ENCODE measurements at regions not wholly inside any gene's neighbourhood (a gene's known extent, or its start where the extent isn't known, plus 50 kb on each side); places are given as distances from the start of the nearest gene placed in this dataset.

DNA sequence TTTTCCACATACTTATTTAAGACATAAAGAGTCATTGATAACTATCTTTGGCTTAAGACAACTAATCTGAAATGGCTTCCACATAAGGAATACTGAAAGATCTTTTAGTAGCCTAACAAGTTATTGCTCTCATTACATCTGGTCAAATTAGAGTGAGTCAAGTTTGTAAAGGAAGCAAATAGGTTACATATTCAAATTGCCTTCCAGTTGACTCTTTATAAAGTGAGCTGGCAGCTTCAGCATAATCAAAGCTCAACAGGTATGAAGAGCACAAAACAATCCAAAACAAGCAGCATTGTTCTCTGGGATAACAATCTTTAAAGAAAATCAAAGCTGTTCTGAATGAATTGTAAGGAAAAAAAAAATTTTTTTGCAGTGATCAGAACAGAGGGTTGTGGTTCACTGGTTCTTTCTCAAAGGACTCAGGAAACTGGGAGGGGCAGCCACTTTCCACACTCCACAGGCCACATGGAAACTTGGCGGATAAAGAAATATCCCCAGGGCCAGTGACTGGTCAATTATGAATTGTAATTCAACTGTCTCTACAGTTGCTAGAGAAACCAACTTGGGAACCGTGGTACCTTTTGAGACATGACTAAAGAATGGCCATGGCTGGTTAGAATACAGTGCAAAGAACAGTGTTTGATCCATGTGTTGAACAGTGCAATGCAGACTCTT, 369.3 kb upstream of the KCNH7 start:
- no peak overlapping the region for H3K4me3 ChIP-seq (ENCODE audit: insufficient read depth, low read depth, low read length)
- no peaks in the 10 kb centered on the region for H3K9me3 ChIP-seq (ENCODE audit: control insufficient read depth, low read length)
- no peaks in the 10 kb centered on the region for H3K36me3 ChIP-seq (ENCODE audit: control insufficient read depth, insufficient read depth, low read length)
- H3K27me3 ChIP-seq (ENCODE audit: control insufficient read depth, insufficient read depth, low read length, poor library complexity, severe bottlenecking): no peaks in the 10 kb centered on the region
- no peaks in the 10 kb centered on the region for H3K4me1 ChIP-seq (ENCODE audit: control insufficient read depth, insufficient read depth, low read length)
- H3K27ac ChIP-seq (ENCODE audit: insufficient read depth, low read depth, low read length, poor library complexity, severe bottlenecking): no peak overlapping the region
- 84 to 87% methylated on average over 2 of the region's 2 CpGs for WGBS, 2 experiments

DNA sequence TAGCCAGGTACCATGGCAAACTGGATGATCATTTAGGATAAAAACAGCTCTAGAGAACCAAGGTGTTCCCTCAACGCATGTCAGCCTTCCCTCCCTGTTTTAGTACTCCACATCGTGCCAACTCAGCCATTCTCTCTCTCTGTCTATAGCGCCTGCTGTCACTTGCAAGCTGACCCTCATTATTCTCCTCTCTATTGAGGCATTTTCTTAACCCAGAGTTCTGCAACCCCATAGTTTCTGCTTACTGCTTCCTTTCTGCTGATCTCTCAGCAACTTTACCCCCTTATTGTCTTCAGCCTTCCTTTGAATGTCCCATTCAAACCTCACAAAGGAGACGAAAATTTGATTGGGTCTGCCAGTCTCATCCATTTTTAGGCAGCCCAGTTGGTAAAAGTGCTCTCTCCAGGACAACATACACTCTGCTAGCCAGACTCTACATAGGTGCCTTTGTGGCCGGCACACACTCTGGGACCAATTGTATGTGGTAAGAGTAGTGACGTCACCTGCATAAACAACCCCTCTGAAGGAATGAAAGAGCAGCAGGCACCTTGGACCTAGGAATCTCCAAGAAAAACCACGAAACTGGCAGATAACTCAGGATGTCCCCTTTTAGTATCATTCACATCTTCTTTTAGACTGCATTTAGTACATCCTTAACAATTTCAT, 367.2 kb upstream of the KCNH7 start:
- Histone ChIP-seq H3K36me3 (ENCODE audit: control insufficient read depth, insufficient read depth, low read length) (no peaks in the 10 kb centered on the region), H3K4me1 (ENCODE audit: control insufficient read depth, insufficient read depth, low read length) (no peaks in the 10 kb centered on the region), H3K27ac (ENCODE audit: insufficient read depth, low read depth, low read length, poor library complexity, severe bottlenecking) (peak overlapping the region; percentile 12), H3K9me3 (ENCODE audit: control insufficient read depth, low read length) (no peaks in the 10 kb centered on the region), H3K27me3 (ENCODE audit: control insufficient read depth, insufficient read depth, low read length, poor library complexity, severe bottlenecking) (no peaks in the 10 kb centered on the region), H3K4me3 (ENCODE audit: insufficient read depth, low read depth, low read length) (no peak overlapping the region)
- WGBS, 2 experiments: 44 to 56% methylated on average over 7 of the region's 7 CpGs

DNA sequence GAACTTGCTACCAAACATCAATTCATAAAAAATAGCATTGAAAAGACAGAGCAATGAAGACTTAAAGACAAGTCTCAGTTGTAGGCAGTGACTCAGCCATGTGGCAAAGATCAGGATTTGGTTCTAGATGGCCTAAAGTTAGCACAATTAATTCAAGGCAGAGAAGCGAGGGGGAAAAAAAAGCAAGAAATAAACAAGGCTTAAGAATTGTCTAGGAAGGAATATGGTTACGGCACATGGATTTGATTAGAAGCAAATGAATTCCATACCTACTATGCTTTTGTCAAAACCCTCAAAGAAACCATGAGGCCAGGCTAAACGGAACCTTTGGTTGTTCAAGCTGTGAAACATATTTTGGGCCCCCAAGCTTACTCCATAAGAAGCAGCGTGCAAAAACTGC, 362.2 kb upstream of the KCNH7 start:
- Histone ChIP-seq H3K9me3 (ENCODE audit: control insufficient read depth, low read length) (no peaks in the 10 kb centered on the region), H3K4me1 (ENCODE audit: control insufficient read depth, insufficient read depth, low read length) (no peaks in the 10 kb centered on the region), H3K4me3 (ENCODE audit: insufficient read depth, low read depth, low read length) (no peak overlapping the region), H3K27me3 (ENCODE audit: control insufficient read depth, insufficient read depth, low read length, poor library complexity, severe bottlenecking) (no peaks in the 10 kb centered on the region), H3K36me3 (ENCODE audit: control insufficient read depth, insufficient read depth, low read length) (no peaks in the 10 kb centered on the region), H3K27ac (ENCODE audit: insufficient read depth, low read depth, low read length, poor library complexity, severe bottlenecking) (no peak overlapping the region)
- 93 to 95% methylated on average over 4 of the region's 4 CpGs for WGBS, 2 experiments

DNA sequence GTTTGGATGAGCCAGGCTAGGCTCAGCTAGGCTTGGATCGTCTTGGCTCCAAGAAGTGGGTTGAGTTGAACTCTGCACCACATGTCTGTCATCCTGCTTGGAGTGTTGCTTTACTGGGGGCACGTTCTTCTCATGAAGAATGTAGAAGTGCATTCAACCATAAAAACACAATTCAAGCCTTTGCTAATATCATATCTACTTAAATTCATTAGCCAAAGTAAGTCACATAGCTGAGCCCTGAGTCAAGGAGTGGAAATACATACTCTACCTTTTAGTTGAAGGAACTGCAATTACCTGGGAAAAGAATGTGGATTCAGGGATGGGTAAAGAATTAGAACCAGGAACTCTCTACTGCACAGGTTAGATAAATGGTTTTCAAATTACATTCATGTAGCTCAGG, 360.4 kb upstream of the KCNH7 start:
- Histone ChIP-seq H3K4me1 (ENCODE audit: control insufficient read depth, insufficient read depth, low read length) (no peaks in the 10 kb centered on the region), H3K9me3 (ENCODE audit: control insufficient read depth, low read length) (no peaks in the 10 kb centered on the region), H3K36me3 (ENCODE audit: control insufficient read depth, insufficient read depth, low read length) (no peaks in the 10 kb centered on the region), H3K27me3 (ENCODE audit: control insufficient read depth, insufficient read depth, low read length, poor library complexity, severe bottlenecking) (no peaks in the 10 kb centered on the region), H3K27ac (ENCODE audit: insufficient read depth, low read depth, low read length, poor library complexity, severe bottlenecking) (no peak overlapping the region), H3K4me3 (ENCODE audit: insufficient read depth, low read depth, low read length) (no peak overlapping the region)
- 91 to 96% methylated on average over 2 of the region's 2 CpGs for WGBS, 2 experiments

DNA sequence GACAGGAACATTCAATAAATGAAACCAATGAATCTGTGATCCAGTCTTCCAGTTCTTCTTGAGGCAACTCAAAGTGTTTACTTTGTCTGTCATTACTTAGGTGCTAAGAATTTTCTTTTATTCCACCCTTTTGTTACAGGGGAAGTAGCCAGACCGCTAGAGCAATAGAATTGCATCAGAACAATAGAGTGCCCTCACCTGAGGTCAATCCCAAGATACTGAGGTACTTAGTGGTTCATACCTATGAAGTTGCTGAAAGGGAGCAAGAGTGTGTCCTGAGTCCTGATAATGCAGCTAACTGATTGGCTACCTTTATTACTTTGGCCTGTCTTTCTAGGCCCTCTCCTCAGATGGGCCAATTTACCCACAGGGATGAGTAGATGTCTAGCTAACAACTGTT, 359.4 kb upstream of the KCNH7 start:
- no peak overlapping the region for H3K4me3 ChIP-seq (ENCODE audit: insufficient read depth, low read depth, low read length)
- H3K27me3 ChIP-seq (ENCODE audit: control insufficient read depth, insufficient read depth, low read length, poor library complexity, severe bottlenecking): no peaks in the 10 kb centered on the region
- H3K9me3 ChIP-seq (ENCODE audit: control insufficient read depth, low read length): no peaks in the 10 kb centered on the region
- H3K36me3 ChIP-seq (ENCODE audit: control insufficient read depth, insufficient read depth, low read length): no peaks in the 10 kb centered on the region
- H3K4me1 ChIP-seq (ENCODE audit: control insufficient read depth, insufficient read depth, low read length): no peaks in the 10 kb centered on the region
- no peak overlapping the region for H3K27ac ChIP-seq (ENCODE audit: insufficient read depth, low read depth, low read length, poor library complexity, severe bottlenecking)
- 88 to 100% methylated on average over 1 of the region's 1 CpG for WGBS, 2 experiments

DNA sequence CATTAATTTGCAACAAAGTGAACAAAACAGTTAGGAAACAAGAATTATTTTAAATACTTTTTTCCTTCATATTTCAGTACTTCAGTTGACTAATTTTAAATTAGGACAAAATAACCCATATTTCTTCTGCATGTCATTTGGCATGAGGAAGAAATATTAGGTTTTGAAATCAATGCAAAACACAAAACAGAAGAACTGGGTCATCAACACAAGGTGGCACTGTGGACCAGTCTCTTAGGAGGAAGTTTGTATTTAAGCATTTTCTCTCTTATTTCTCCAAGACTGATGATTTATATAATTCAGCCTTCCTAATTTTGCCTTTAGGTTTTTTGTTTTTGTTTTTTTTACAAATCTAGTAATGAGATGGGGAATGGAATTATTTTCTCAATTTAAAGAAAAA, 352.8 kb upstream of the KCNH7 start:
- Histone ChIP-seq H3K27me3 (ENCODE audit: control insufficient read depth, insufficient read depth, low read length, poor library complexity, severe bottlenecking) (no peaks in the 10 kb centered on the region), H3K36me3 (ENCODE audit: control insufficient read depth, insufficient read depth, low read length) (no peaks in the 10 kb centered on the region), H3K4me1 (ENCODE audit: control insufficient read depth, insufficient read depth, low read length) (peaks cover 10% of the 10 kb centered on the region), H3K4me3 (ENCODE audit: insufficient read depth, low read depth, low read length) (no peak overlapping the region), H3K27ac (ENCODE audit: insufficient read depth, low read depth, low read length, poor library complexity, severe bottlenecking) (no peak overlapping the region), H3K9me3 (ENCODE audit: control insufficient read depth, low read length) (no peaks in the 10 kb centered on the region)

DNA sequence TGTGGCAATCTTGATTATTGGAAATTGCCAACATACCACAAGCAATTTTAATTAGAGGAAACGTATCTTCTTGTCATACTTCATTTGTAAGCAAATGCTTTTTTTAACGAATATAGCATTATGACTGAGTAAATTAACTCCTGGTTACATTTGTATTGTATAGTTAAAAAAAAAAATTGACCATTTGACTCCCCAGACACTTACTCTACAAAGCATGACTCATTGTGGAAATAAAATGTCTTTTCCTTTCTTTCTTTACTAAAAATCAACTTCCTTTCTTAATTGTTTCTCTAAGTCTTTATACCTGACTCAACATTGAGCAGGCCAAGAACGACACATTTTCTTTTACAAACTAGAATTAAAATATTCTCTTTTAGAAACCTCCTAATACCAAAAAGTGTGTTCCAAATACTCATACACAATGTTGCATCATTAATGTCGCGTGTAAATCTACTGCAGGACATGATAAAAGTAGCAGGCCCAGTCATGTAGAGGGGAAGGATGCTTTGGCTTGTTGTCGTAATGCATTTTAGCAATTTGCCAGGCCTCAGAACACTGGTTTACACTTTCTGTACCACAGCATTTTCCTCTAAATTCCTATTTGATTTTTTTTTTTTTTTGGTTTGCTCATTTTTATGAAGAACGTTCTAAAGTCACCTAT, 349.6 kb upstream of the KCNH7 start:
- Histone ChIP-seq H3K36me3 (ENCODE audit: control insufficient read depth, insufficient read depth, low read length) (no peaks in the 10 kb centered on the region), H3K27ac (ENCODE audit: insufficient read depth, low read depth, low read length, poor library complexity, severe bottlenecking) (peak overlapping the region; percentile 52)

DNA sequence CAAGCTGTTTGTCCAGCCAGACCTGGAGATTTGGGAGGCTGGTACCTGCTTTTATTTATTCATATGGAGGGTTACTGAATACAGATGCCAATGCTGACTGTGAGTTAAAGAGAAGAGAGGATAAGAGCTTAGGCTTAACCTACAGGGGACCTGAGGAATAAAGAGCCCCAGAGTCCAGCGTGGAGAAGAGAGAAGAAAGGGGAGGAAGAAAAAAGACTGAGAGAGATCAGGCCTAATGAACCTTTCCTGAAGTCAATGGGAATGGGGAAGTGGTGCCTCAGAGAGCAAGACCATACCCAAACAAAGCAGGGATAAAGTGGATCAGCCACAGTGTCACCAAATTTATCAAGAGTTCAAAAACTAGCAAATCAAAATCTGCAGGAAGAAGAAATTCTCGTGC, 348.6 kb upstream of the KCNH7 start:
- no peak overlapping the region for H3K4me3 ChIP-seq (ENCODE audit: insufficient read depth, low read depth, low read length)

More for the DNA sequence above, 349.6 kb upstream of the KCNH7 start:
- 94 to 96% methylated on average over 4 to 5 of the region's 7 CpGs for WGBS, 2 experiments
- H3K27me3 ChIP-seq (ENCODE audit: control insufficient read depth, insufficient read depth, low read length, poor library complexity, severe bottlenecking): no peaks in the 10 kb centered on the region
- peaks cover 10% of the 10 kb centered on the region for H3K4me1 ChIP-seq (ENCODE audit: control insufficient read depth, insufficient read depth, low read length)
- H3K4me3 ChIP-seq (ENCODE audit: insufficient read depth, low read depth, low read length): no peak overlapping the region
- no peaks in the 10 kb centered on the region for H3K9me3 ChIP-seq (ENCODE audit: control insufficient read depth, low read length)

DNA sequence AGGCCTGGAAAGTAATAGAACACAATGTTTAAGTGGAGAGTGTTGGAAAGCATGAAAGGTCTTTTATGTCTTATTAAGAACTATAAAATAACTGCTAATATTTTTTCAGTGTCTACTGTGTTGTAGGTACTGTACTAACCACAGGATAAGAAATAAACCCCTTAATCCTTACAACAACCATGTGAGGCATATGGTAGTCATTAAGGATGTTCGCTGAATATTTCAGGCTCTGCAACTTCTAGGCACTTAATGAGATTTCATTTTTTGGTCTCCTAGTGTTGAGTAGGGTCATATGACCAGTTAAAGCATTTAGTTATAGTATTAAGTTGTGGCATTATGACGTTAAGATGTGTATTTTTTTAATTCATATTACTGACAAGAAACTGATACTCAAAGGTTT, 346.6 kb upstream of the KCNH7 start:
- H3K27me3 ChIP-seq (ENCODE audit: control insufficient read depth, insufficient read depth, low read length, poor library complexity, severe bottlenecking): no peaks in the 10 kb centered on the region
- peaks cover 10% of the 10 kb centered on the region for H3K4me1 ChIP-seq (ENCODE audit: control insufficient read depth, insufficient read depth, low read length)
- H3K4me3 ChIP-seq (ENCODE audit: insufficient read depth, low read depth, low read length): no peak overlapping the region
- no peaks in the 10 kb centered on the region for H3K9me3 ChIP-seq (ENCODE audit: control insufficient read depth, low read length)
- no peak overlapping the region for H3K27ac ChIP-seq (ENCODE audit: insufficient read depth, low read depth, low read length, poor library complexity, severe bottlenecking)
- H3K36me3 ChIP-seq (ENCODE audit: control insufficient read depth, insufficient read depth, low read length): no peaks in the 10 kb centered on the region
- 88 to 100% methylated on average over 1 of the region's 2 CpGs for WGBS, 2 experiments

More for the DNA sequence above, 348.6 kb upstream of the KCNH7 start:
- H3K9me3 ChIP-seq (ENCODE audit: control insufficient read depth, low read length): no peaks in the 10 kb centered on the region
- H3K27ac ChIP-seq (ENCODE audit: insufficient read depth, low read depth, low read length, poor library complexity, severe bottlenecking): peak overlapping the region; percentile 52
- 18 to 45% methylated on average over 1 to 2 of the region's 2 CpGs for WGBS, 2 experiments
- H3K4me1 ChIP-seq (ENCODE audit: control insufficient read depth, insufficient read depth, low read length): peaks cover 10% of the 10 kb centered on the region
- H3K36me3 ChIP-seq (ENCODE audit: control insufficient read depth, insufficient read depth, low read length): no peaks in the 10 kb centered on the region
- H3K27me3 ChIP-seq (ENCODE audit: control insufficient read depth, insufficient read depth, low read length, poor library complexity, severe bottlenecking): no peaks in the 10 kb centered on the region

DNA sequence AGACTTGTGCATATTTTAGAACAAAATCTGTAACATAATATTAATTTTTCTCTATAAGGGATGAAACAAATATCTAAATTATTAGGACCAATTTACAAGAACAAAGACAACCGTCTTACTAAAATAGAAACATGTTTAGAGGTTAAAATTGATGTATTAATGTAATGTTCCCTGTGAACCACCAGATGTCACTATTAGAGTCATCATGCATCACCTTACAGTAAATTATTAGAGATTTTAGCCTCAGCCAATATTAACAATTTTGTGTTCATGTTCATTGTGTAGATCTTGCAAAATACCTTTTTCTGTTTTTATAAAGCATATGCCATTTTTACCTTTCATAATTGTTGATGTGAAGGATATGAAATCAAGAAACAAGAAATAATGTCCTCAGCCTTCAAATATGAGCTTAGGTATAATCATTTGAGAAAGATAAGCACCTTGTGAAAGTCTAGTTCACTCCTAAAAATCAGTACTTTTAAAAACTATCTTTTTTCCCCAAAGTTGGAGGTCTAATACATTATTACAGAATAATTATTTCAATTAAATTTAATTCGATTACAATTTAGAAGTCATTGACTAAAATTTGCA, 344.3 kb upstream of the KCNH7 start:
- no peaks in the 10 kb centered on the region for H3K27me3 ChIP-seq (ENCODE audit: control insufficient read depth, insufficient read depth, low read length, poor library complexity, severe bottlenecking)
- no peaks in the 10 kb centered on the region for H3K9me3 ChIP-seq (ENCODE audit: control insufficient read depth, low read length)
- no peak overlapping the region for H3K4me3 ChIP-seq (ENCODE audit: insufficient read depth, low read depth, low read length)
- H3K36me3 ChIP-seq (ENCODE audit: control insufficient read depth, insufficient read depth, low read length): no peaks in the 10 kb centered on the region
- no CpG with 5 or more reads among the region's 2 CpGs for WGBS, 2 experiments
- no peak overlapping the region for H3K27ac ChIP-seq (ENCODE audit: insufficient read depth, low read depth, low read length, poor library complexity, severe bottlenecking)
- peaks cover 8% of the 10 kb centered on the region for H3K4me1 ChIP-seq (ENCODE audit: control insufficient read depth, insufficient read depth, low read length)
